ENCODE measurements at regions not wholly inside any gene's neighbourhood (a gene's known extent, or its start where the extent isn't known, plus 50 kb on each side); places are given as distances from the start of the nearest gene placed in this dataset.

GRCh38 chr18:60024345-60024744 is 124.5 kb downstream of the PMAIP1 start:
- no peak overlapping the region for H3K27ac ChIP-seq (ENCODE audit: low read length, poor library complexity, severe bottlenecking)
- no peak overlapping the region for H3K9ac ChIP-seq (ENCODE audit: low read length)
- 44% methylated on average over 1 of the region's 3 CpGs for WGBS
- DNase-seq, result no peak
- no peaks in the 10 kb centered on the region for H3K27me3 ChIP-seq (ENCODE audit: control insufficient read depth in 1 of 2, insufficient read depth in 1 of 2, low read length in 2 of 2)
- H3K79me1 ChIP-seq (replicated peaks; ENCODE audit: low read length, poor library complexity, severe bottlenecking), result no peaks in the 10 kb centered on the region
- H3K4me2 ChIP-seq (ENCODE audit: low read length, poor library complexity, severe bottlenecking), result no peak overlapping the region
- no peak overlapping the region for H2AK5ac ChIP-seq (ENCODE audit: low read length, severe bottlenecking)
- no peak overlapping the region for H3K23ac ChIP-seq (ENCODE audit: low read length in 2 of 2)
- H3K9me3 ChIP-seq (ENCODE audit: control insufficient read depth, low read length), result no peaks in the 10 kb centered on the region
- H4K91ac ChIP-seq (ENCODE audit: low read length), result no peak overlapping the region
- H3K4me1 ChIP-seq (ENCODE audit: control insufficient read depth, insufficient read depth, low read depth, low read length), result peaks cover 5% of the 10 kb centered on the region
- no peak overlapping the region for H3K4me3 ChIP-seq (ENCODE audit: insufficient read depth in 1 of 2, low read depth in 1 of 2, low read length in 2 of 2)
- H3K18ac ChIP-seq (ENCODE audit: low read depth in 1 of 2, low read length in 2 of 2), result peak overlapping the region in 1 of 2 experiments; percentile 45
- no peak overlapping the region for H2BK5ac ChIP-seq (ENCODE audit: low read depth, low read length, poor library complexity, severe bottlenecking)
- no peak overlapping the region for H2BK15ac ChIP-seq (ENCODE audit: low read depth, poor library complexity, severe bottlenecking)
- no peak overlapping the region for H2AFZ ChIP-seq (ENCODE audit: low read depth, low read length)
- H2BK12ac ChIP-seq (ENCODE audit: low read length in 2 of 2), result peak overlapping the region in 1 of 2 experiments; percentile 69
- no peak overlapping the region for H3K4ac ChIP-seq (ENCODE audit: low read depth in 1 of 2, low read length in 2 of 2)
- no peak overlapping the region for H2BK120ac ChIP-seq (ENCODE audit: low read depth, low read length)
- no peaks in the 10 kb centered on the region for H3K36me3 ChIP-seq (ENCODE audit: control insufficient read depth in 1 of 2, insufficient read depth in 2 of 2, low read depth in 1 of 2, low read length in 2 of 2)
- no peak overlapping the region for H3K14ac ChIP-seq (ENCODE audit: low read length in 2 of 2)
- H4K8ac ChIP-seq (ENCODE audit: low read length), result no peak overlapping the region

DNA sequence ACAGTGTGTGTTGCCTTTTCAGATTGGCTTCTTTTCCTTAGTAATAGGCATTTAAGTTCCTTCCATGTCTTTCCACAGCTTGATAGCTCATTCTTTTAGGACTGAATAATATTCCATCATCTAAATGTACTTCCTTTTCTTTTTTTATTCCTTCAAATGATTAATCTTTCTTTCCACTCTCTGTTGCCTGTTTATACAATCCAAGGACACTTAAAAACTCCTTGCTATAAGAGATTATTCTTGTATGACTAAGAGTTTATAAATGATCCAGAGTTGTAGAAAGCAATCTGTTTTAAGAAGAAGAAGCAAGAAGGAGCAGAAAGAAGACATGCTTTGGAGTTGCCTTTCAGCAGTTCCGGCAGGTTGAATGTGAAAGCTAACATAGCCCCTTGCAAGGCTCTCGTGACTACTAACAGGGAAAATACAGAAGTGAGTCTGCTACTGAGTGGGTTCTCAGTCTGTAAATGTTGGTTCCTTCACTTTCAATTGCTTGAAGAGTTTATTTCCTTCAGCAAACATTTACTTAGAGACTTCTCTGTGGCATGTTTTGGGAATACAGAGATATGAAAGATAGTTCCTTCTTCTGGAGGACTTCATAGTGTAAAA is 123.0 kb downstream of the PMAIP1 start:
- no peaks in the 10 kb centered on the region for H3K27me3 ChIP-seq (ENCODE audit: control insufficient read depth in 1 of 2, insufficient read depth in 1 of 2, low read length in 2 of 2)
- no peak overlapping the region for H3K9ac ChIP-seq (ENCODE audit: low read length)

GRCh38 chr18:60021556-60021955 is 121.8 kb downstream of the PMAIP1 start:
- no peak overlapping the region for H3K9ac ChIP-seq (ENCODE audit: low read length)

More for the DNA sequence above, 123.0 kb downstream of the PMAIP1 start:
- Histone ChIP-seq H3K14ac (ENCODE audit: low read length in 2 of 2) (no peak overlapping the region), H3K4me1 (ENCODE audit: control insufficient read depth, insufficient read depth, low read depth, low read length) (peaks cover 5% of the 10 kb centered on the region), H3K36me3 (ENCODE audit: control insufficient read depth in 1 of 2, insufficient read depth in 2 of 2, low read depth in 1 of 2, low read length in 2 of 2) (no peaks in the 10 kb centered on the region), H3K4me2 (ENCODE audit: low read length, poor library complexity, severe bottlenecking) (no peak overlapping the region), H3K18ac (ENCODE audit: low read depth in 1 of 2, low read length in 2 of 2) (peak overlapping the region in 1 of 2 experiments; percentile 75), H2BK120ac (ENCODE audit: low read depth, low read length) (no peak overlapping the region), H2AK5ac (ENCODE audit: low read length, severe bottlenecking) (no peak overlapping the region), H3K9me3 (ENCODE audit: control insufficient read depth, low read length) (no peaks in the 10 kb centered on the region), H2BK15ac (ENCODE audit: low read depth, poor library complexity, severe bottlenecking) (no peak overlapping the region), H2AFZ (ENCODE audit: low read depth, low read length) (no peak overlapping the region), H3K23ac (ENCODE audit: low read length in 2 of 2) (no peak overlapping the region), H2BK5ac (ENCODE audit: low read depth, low read length, poor library complexity, severe bottlenecking) (no peak overlapping the region), H3K4me3 (ENCODE audit: insufficient read depth in 1 of 2, low read depth in 1 of 2, low read length in 2 of 2) (no peak overlapping the region), H3K27ac (ENCODE audit: low read length, poor library complexity, severe bottlenecking) (no peak overlapping the region), H4K8ac (ENCODE audit: low read length) (peak overlapping the region; percentile 41), H3K4ac (ENCODE audit: low read depth in 1 of 2, low read length in 2 of 2) (peak overlapping the region in 1 of 2 experiments; percentile 64), H4K91ac (ENCODE audit: low read length) (peak overlapping the region; percentile 27), H2BK12ac (ENCODE audit: low read length in 2 of 2) (no peak overlapping the region), H3K79me1 (replicated peaks; ENCODE audit: low read length, poor library complexity, severe bottlenecking) (no peaks in the 10 kb centered on the region)
- peak; percentile 68 for DNase-seq
- 82% methylated on average over 2 of the region's 2 CpGs for WGBS

DNA sequence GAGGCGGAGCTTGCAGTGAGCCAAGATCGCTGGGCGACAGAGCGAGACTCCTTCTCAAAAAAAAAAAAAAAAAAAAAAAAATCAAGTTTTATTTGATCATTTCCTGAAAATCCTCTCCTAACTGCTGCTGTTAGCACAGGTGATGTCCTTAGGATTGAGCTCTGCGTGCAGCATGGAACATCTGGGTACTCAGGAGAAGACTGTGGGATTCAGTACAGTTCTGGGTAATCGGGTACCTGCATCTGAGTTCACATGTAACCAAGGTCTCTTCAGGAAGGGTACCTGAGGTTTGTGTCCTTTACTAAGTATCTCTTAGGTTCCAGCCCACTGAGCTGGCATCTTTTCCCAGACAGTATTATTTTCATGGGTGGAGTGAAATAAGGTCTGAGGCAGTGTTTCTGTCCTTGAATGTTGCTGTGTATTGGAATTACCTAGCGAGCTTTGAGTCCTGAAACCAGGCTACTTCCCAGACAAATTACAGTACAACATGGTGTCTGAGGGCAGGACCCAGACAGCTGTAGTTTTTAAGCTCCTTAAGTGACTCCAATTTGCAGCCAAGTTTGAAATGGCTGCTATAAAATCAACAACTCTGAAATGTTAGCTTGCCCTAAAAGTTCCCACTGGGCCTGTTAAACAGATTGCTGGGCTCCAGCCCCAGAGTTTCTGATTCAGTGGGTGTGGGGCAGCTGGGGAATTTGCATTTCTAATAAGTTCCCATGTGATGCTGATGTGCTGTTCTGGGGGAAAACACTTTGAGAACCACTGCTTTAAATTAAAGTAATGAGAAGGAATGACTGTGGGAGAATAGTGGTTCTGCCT is 120.5 kb downstream of the PMAIP1 start:
- Histone ChIP-seq H3K23ac (ENCODE audit: low read length in 2 of 2) (no peak overlapping the region), H3K4me1 (ENCODE audit: control insufficient read depth, insufficient read depth, low read depth, low read length) (peaks cover 5% of the 10 kb centered on the region), H2BK120ac (ENCODE audit: low read depth, low read length) (peak overlapping the region; percentile 84), H3K4me3 (ENCODE audit: insufficient read depth in 1 of 2, low read depth in 1 of 2, low read length in 2 of 2) (no peak overlapping the region), H3K9ac (ENCODE audit: low read length) (peak overlapping the region; percentile 10), H4K91ac (ENCODE audit: low read length) (peak overlapping the region; percentile 91), H4K8ac (ENCODE audit: low read length) (peak overlapping the region; percentile 75), H2AFZ (ENCODE audit: low read depth, low read length) (peak overlapping the region; percentile 42), H3K79me1 (replicated peaks; ENCODE audit: low read length, poor library complexity, severe bottlenecking) (no peaks in the 10 kb centered on the region), H2BK12ac (ENCODE audit: low read length in 2 of 2) (peak overlapping the region; percentile 85 to 98), H2BK15ac (ENCODE audit: low read depth, poor library complexity, severe bottlenecking) (no peak overlapping the region), H2BK5ac (ENCODE audit: low read depth, low read length, poor library complexity, severe bottlenecking) (no peak overlapping the region), H3K9me3 (ENCODE audit: control insufficient read depth, low read length) (no peaks in the 10 kb centered on the region), H3K14ac (ENCODE audit: low read length in 2 of 2) (peak overlapping the region in 1 of 2 experiments; percentile 79), H3K4ac (ENCODE audit: low read depth in 1 of 2, low read length in 2 of 2) (peak overlapping the region; percentile 98), H2AK5ac (ENCODE audit: low read length, severe bottlenecking) (peak overlapping the region; percentile 75), H3K4me2 (ENCODE audit: low read length, poor library complexity, severe bottlenecking) (no peak overlapping the region), H3K18ac (ENCODE audit: low read depth in 1 of 2, low read length in 2 of 2) (peak overlapping the region; percentile 93 to 94), H3K27me3 (ENCODE audit: control insufficient read depth in 1 of 2, insufficient read depth in 1 of 2, low read length in 2 of 2) (no peaks in the 10 kb centered on the region), H3K36me3 (ENCODE audit: control insufficient read depth in 1 of 2, insufficient read depth in 2 of 2, low read depth in 1 of 2, low read length in 2 of 2) (no peaks in the 10 kb centered on the region), H3K27ac (ENCODE audit: low read length, poor library complexity, severe bottlenecking) (peak overlapping the region; percentile 75)
- DNase-seq, result peak; percentile 60
- 89% methylated on average over 6 of the region's 7 CpGs for WGBS

More at GRCh38 chr18:60021556-60021955, 121.8 kb downstream of the PMAIP1 start:
- Histone ChIP-seq H2AK5ac (ENCODE audit: low read length, severe bottlenecking) (no peak overlapping the region), H3K23ac (ENCODE audit: low read length in 2 of 2) (no peak overlapping the region), H3K14ac (ENCODE audit: low read length in 2 of 2) (no peak overlapping the region), H3K4me3 (ENCODE audit: insufficient read depth in 1 of 2, low read depth in 1 of 2, low read length in 2 of 2) (no peak overlapping the region), H3K27ac (ENCODE audit: low read length, poor library complexity, severe bottlenecking) (no peak overlapping the region), H3K27me3 (ENCODE audit: control insufficient read depth in 1 of 2, insufficient read depth in 1 of 2, low read length in 2 of 2) (no peaks in the 10 kb centered on the region), H3K4ac (ENCODE audit: low read depth in 1 of 2, low read length in 2 of 2) (no peak overlapping the region), H2BK120ac (ENCODE audit: low read depth, low read length) (no peak overlapping the region), H4K8ac (ENCODE audit: low read length) (no peak overlapping the region), H3K9me3 (ENCODE audit: control insufficient read depth, low read length) (no peaks in the 10 kb centered on the region), H3K36me3 (ENCODE audit: control insufficient read depth in 1 of 2, insufficient read depth in 2 of 2, low read depth in 1 of 2, low read length in 2 of 2) (no peaks in the 10 kb centered on the region), H3K4me2 (ENCODE audit: low read length, poor library complexity, severe bottlenecking) (no peak overlapping the region), H2BK5ac (ENCODE audit: low read depth, low read length, poor library complexity, severe bottlenecking) (no peak overlapping the region), H2BK12ac (ENCODE audit: low read length in 2 of 2) (no peak overlapping the region), H2BK15ac (ENCODE audit: low read depth, poor library complexity, severe bottlenecking) (no peak overlapping the region), H2AFZ (ENCODE audit: low read depth, low read length) (no peak overlapping the region), H3K18ac (ENCODE audit: low read depth in 1 of 2, low read length in 2 of 2) (no peak overlapping the region), H3K79me1 (replicated peaks; ENCODE audit: low read length, poor library complexity, severe bottlenecking) (no peaks in the 10 kb centered on the region), H4K91ac (ENCODE audit: low read length) (no peak overlapping the region), H3K4me1 (ENCODE audit: control insufficient read depth, insufficient read depth, low read depth, low read length) (peaks cover 5% of the 10 kb centered on the region)
- DNase-seq, result no peak

Data from mesenchymal stem cell (in vitro differentiated cells and primary cell).